GM12872 (cell line): ENCODE measurements at regions not wholly inside any gene's neighbourhood (a gene's known extent, or its start where the extent isn't known, plus 50 kb on each side); places are given as distances from the start of the nearest gene placed in this dataset.

Experiments used
- CTCF ChIP-seq: IDR thresholded peaks from 3 replicates; pipeline ENCODE4 v1.5.1; 2011; ENCODE audit warnings: low read depth, mild to moderate bottlenecking, low read length, moderate library complexity; ENCODE audit not compliant: insufficient read depth

GRCh38 chr6:158900663-158901312, 81.6 kb upstream of the EZR start:
- no peak for TF ChIP-seq CTCF

GRCh38 chr6:158897236-158897635, 78.1 kb upstream of the EZR start:
- TF ChIP-seq CTCF, result no peak

GRCh38 chr6:158895661-158896060, 76.5 kb upstream of the EZR start:
- no peak for TF ChIP-seq CTCF

- TF ChIP-seq CTCF, result no peak
Observed at GRCh38 chr6:158894193-158894592, 75.0 kb upstream of the EZR start.

- no peak for TF ChIP-seq CTCF
Observed at GRCh38 chr6:158892266-158892665, 73.1 kb upstream of the EZR start.

- TF ChIP-seq CTCF, result no peak
Observed at GRCh38 chr6:158879180-158879579, 60.0 kb upstream of the EZR start.

- TF ChIP-seq CTCF, result no peak
Observed at GRCh38 chr6:158877716-158878115, 58.5 kb upstream of the EZR start.
